ENCODE measurements at regions not wholly inside any gene's neighbourhood (a gene's known extent, or its start where the extent isn't known, plus 50 kb on each side); places are given as distances from the start of the nearest gene placed in this dataset.

- TF ChIP-seq POLR2A (IDR thresholded peaks at IDR 0.05) (no peak), POLR2AphosphoS5 (IDR thresholded peaks at IDR 0.05) (no peak)
Measured at GRCh38 chr18:56026509-56026908, 438.5 kb upstream of the TCF4 start.
